ENCODE measurements at regions not wholly inside any gene's neighbourhood (a gene's known extent, or its start where the extent isn't known, plus 50 kb on each side); places are given as distances from the start of the nearest gene placed in this dataset.

GRCh38 chr3:127354761-127355160, 66.9 kb upstream of the PRR20G start:
- ChIA-PET CTCF (no interaction called here), POLR2A (no interaction called here)
- Histone ChIP-seq H3K9me3 (peaks cover 15% of the 10 kb centered on the region), H3K4me3 (ENCODE audit: low read depth, low read length) (no peak overlapping the region), H3K36me3 (ENCODE audit: control insufficient read depth, insufficient read depth, low read length) (no peaks in the 10 kb centered on the region), H3K27me3 (replicated peaks; ENCODE audit: control insufficient read depth, insufficient read depth, low read length) (no peaks in the 10 kb centered on the region; the same call in 1 of the 2 replicates), H3K4me1 (no peaks in the 10 kb centered on the region)
- Mint-ChIP-seq H3K36me3 (ENCODE audit: insufficient read depth, unreplicated experiment) (no peaks in the 10 kb centered on the region), H3K9me3 (ENCODE audit: unreplicated experiment) (peaks cover 20% of the 10 kb centered on the region), H3K27me3 (ENCODE audit: insufficient read depth, unreplicated experiment) (peaks cover 17% of the 10 kb centered on the region), H3K4me1 (ENCODE audit: low read depth, unreplicated experiment) (no peaks in the 10 kb centered on the region), H3K4me3 (ENCODE audit: unreplicated experiment) (no peak overlapping the region), H3K27ac (ENCODE audit: unreplicated experiment) (no peak overlapping the region)
- no peak for DNase-seq
- TF ChIP-seq, protein P1, sequence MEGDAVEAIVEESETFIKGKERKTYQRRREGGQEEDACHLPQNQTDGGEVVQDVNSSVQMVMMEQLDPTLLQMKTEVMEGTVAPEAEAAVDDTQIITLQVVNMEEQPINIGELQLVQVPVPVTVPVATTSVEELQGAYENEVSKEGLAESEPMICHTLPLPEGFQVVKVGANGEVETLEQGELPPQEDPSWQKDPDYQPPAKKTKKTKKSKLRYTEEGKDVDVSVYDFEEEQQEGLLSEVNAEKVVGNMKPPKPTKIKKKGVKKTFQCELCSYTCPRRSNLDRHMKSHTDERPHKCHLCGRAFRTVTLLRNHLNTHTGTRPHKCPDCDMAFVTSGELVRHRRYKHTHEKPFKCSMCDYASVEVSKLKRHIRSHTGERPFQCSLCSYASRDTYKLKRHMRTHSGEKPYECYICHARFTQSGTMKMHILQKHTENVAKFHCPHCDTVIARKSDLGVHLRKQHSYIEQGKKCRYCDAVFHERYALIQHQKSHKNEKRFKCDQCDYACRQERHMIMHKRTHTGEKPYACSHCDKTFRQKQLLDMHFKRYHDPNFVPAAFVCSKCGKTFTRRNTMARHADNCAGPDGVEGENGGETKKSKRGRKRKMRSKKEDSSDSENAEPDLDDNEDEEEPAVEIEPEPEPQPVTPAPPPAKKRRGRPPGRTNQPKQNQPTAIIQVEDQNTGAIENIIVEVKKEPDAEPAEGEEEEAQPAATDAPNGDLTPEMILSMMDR (IDR thresholded peaks at IDR 0.05; ENCODE audit: insufficient read depth in 1 of 2, low read depth in 1 of 2, low read length in 1 of 2, severe bottlenecking in 1 of 2, unreplicated experiment in 1 of 2) = no peak
- BruUV-seq (replicated peaks) = no TSS peak
- intact Hi-C loops (cut with micrococcal nuclease; ENCODE audit: unreplicated experiment) = no loop called here

GRCh38 chr3:127352612-127353011, 64.8 kb upstream of the PRR20G start:
- H3K36me3 ChIP-seq (ENCODE audit: control insufficient read depth, insufficient read depth, low read length) = no peaks in the 10 kb centered on the region
- no peak overlapping the region for H3K4me3 ChIP-seq (ENCODE audit: low read depth, low read length)
- H3K9me3 Mint-ChIP-seq (ENCODE audit: unreplicated experiment) = peaks cover 7% of the 10 kb centered on the region
- TF ChIP-seq, protein P1 (IDR thresholded peaks at IDR 0.05; ENCODE audit: insufficient read depth in 1 of 2, low read depth in 1 of 2, low read length in 1 of 2, severe bottlenecking in 1 of 2, unreplicated experiment in 1 of 2) = no peak
- H3K4me1 Mint-ChIP-seq (ENCODE audit: low read depth, unreplicated experiment) = no peaks in the 10 kb centered on the region
- no peaks in the 10 kb centered on the region for H3K4me1 ChIP-seq
- no TSS peak for BruUV-seq (replicated peaks)
- no peak for DNase-seq
- POLR2A ChIA-PET = no interaction called here
- H3K27ac Mint-ChIP-seq (ENCODE audit: unreplicated experiment) = no peak overlapping the region
- no peak overlapping the region for H3K4me3 Mint-ChIP-seq (ENCODE audit: unreplicated experiment)
- intact Hi-C loops (cut with micrococcal nuclease; ENCODE audit: unreplicated experiment) = no loop called here
- H3K9me3 ChIP-seq = peaks cover 15% of the 10 kb centered on the region
- no peaks in the 10 kb centered on the region; the same call in 1 of the 2 replicates for H3K27me3 ChIP-seq (replicated peaks; ENCODE audit: control insufficient read depth, insufficient read depth, low read length)
- H3K36me3 Mint-ChIP-seq (ENCODE audit: insufficient read depth, unreplicated experiment) = no peaks in the 10 kb centered on the region
- CTCF ChIA-PET = no interaction called here
- peaks cover 20% of the 10 kb centered on the region for H3K27me3 Mint-ChIP-seq (ENCODE audit: insufficient read depth, unreplicated experiment)

GRCh38 chr3:127351775-127352350, 64.0 kb upstream of the PRR20G start:
- CTCF ChIA-PET = no interaction called here
- H3K4me1 Mint-ChIP-seq (ENCODE audit: low read depth, unreplicated experiment) = no peaks in the 10 kb centered on the region
- no peak for DNase-seq
- no TSS peak for BruUV-seq (replicated peaks)
- POLR2A ChIA-PET = no interaction called here
- H3K9me3 Mint-ChIP-seq (ENCODE audit: unreplicated experiment) = no peaks in the 10 kb centered on the region
- Histone ChIP-seq H3K4me3 (ENCODE audit: low read depth, low read length) (no peak overlapping the region), H3K4me1 (no peaks in the 10 kb centered on the region), H3K27me3 (replicated peaks; ENCODE audit: control insufficient read depth, insufficient read depth, low read length) (no peaks in the 10 kb centered on the region; the same call in 1 of the 2 replicates), H3K36me3 (ENCODE audit: control insufficient read depth, insufficient read depth, low read length) (no peaks in the 10 kb centered on the region), H3K9me3 (peaks cover 14% of the 10 kb centered on the region)
- TF ChIP-seq, protein P1 (IDR thresholded peaks at IDR 0.05; ENCODE audit: insufficient read depth in 1 of 2, low read depth in 1 of 2, low read length in 1 of 2, severe bottlenecking in 1 of 2, unreplicated experiment in 1 of 2) = no peak
- no peak overlapping the region for H3K27ac Mint-ChIP-seq (ENCODE audit: unreplicated experiment)
- intact Hi-C loops (cut with micrococcal nuclease; ENCODE audit: unreplicated experiment) = no loop called here
- H3K36me3 Mint-ChIP-seq (ENCODE audit: insufficient read depth, unreplicated experiment) = no peaks in the 10 kb centered on the region
- peaks cover 22% of the 10 kb centered on the region for H3K27me3 Mint-ChIP-seq (ENCODE audit: insufficient read depth, unreplicated experiment)
- H3K4me3 Mint-ChIP-seq (ENCODE audit: unreplicated experiment) = no peak overlapping the region

Data from Caco-2 (cell line).